GM23338 (cell line): ENCODE measurements at regions not wholly inside any gene's neighbourhood (a gene's known extent, or its start where the extent isn't known, plus 50 kb on each side); places are given as distances from the start of the nearest gene placed in this dataset.
A peak's percentile ranks its signal among the peaks of the same experiment; 100 is the strongest.

Experiments
- ATAC-seq: fragments of 200-7000 bp; cut with Tn5 transposase; 3 replicates; pipeline ENCODE4 v1.9.1; 2020
- DNase-seq: peaks from one replicate; pipeline ENCODE4 v3.0.0-alpha.2; 2015; ENCODE audit warnings: low spot score
- H2AFZ ChIP-seq: fragments of 200-600 bp; sonication (generic); 2 replicates; pipeline ENCODE4 v1.8.0; 2016; ENCODE audit warnings: antibody characterized with exemption, mild to moderate bottlenecking, moderate library complexity
- H3F3A ChIP-seq: fragments of 200-600 bp; sonication (generic); replicated peaks from 2 replicates; pipeline ENCODE4 v1.8.0; 2017; ENCODE audit warnings: antibody characterized with exemption, mixed run types, low read depth
- H3K27ac ChIP-seq: fragments of 200-600 bp; sonication (generic); 2 replicates; pipeline ENCODE4 v1.6.1; 2016; ENCODE audit warnings: low read depth
- H3K27me3 ChIP-seq: fragments of 200-600 bp; sonication (generic); 2 replicates; pipeline ENCODE4 v1.8.0; 2016; ENCODE audit warnings: mild to moderate bottlenecking, mixed run types, moderate library complexity; ENCODE audit not compliant: insufficient read depth
- H3K36me3 ChIP-seq: fragments of 200-600 bp; sonication (generic); 2 replicates; pipeline ENCODE4 v1.8.0; 2016; ENCODE audit warnings: mild to moderate bottlenecking; ENCODE audit not compliant: insufficient read depth
- H3K4me1 ChIP-seq: fragments of 200-600 bp; sonication (generic); 2 replicates; pipeline ENCODE4 v1.8.0; 2016; ENCODE audit warnings: mild to moderate bottlenecking, moderate library complexity; ENCODE audit not compliant: insufficient read depth
- H3K4me2 ChIP-seq: fragments of 200-600 bp; sonication (generic); 2 replicates; pipeline ENCODE4 v1.7.1; 2017; ENCODE audit warnings: mixed run types
- H3K4me3 ChIP-seq: fragments of 200-600 bp; sonication (generic); 2 replicates; pipeline ENCODE4 v1.6.1; 2016; ENCODE audit warnings: mixed run types
- H3K79me2 ChIP-seq: fragments of 200-600 bp; sonication (generic); replicated peaks from 2 replicates; pipeline ENCODE4 v1.8.0; 2017; ENCODE audit warnings: mild to moderate bottlenecking; ENCODE audit not compliant: insufficient read depth
- H3K9me2 ChIP-seq: fragments of 200-600 bp; sonication (generic); 2 replicates; pipeline ENCODE4 v1.8.0; 2017; ENCODE audit not compliant: insufficient read depth
- H4K20me1 ChIP-seq: fragments of 200-600 bp; sonication (generic); replicated peaks from 2 replicates; pipeline ENCODE4 v1.8.0; 2017; ENCODE audit warnings: mild to moderate bottlenecking; ENCODE audit not compliant: insufficient read depth
- H3K27ac Mint-ChIP-seq: 2 replicates; pipeline ENCODE4 v1.8.0; 2020; ENCODE audit warnings: inconsistent platforms, mild to moderate bottlenecking, moderate library complexity, mixed read lengths
- H3K27me3 Mint-ChIP-seq: 3 replicates; pipeline ENCODE4 v1.8.0; 2022; ENCODE audit warnings: low read depth, mild to moderate bottlenecking, moderate library complexity, mixed read lengths, inconsistent platforms; ENCODE audit not compliant: insufficient read depth, poor library complexity
- H3K36me3 Mint-ChIP-seq: 3 replicates; pipeline ENCODE4 v1.8.0; 2021; ENCODE audit warnings: low read depth, mild to moderate bottlenecking, inconsistent platforms, moderate library complexity, mixed read lengths
- H3K4me1 Mint-ChIP-seq: 3 replicates; pipeline ENCODE4 v1.8.0; 2020; ENCODE audit warnings: mild to moderate bottlenecking, inconsistent platforms, mixed read lengths
- H3K4me3 Mint-ChIP-seq: 3 replicates; pipeline ENCODE4 v1.8.0; 2021; ENCODE audit warnings: moderate library complexity, mild to moderate bottlenecking, inconsistent platforms, mixed read lengths
- H3K9me3 Mint-ChIP-seq: 3 replicates; pipeline ENCODE4 v1.8.0; 2020; ENCODE audit warnings: moderate library complexity, mild to moderate bottlenecking, inconsistent platforms, mixed read lengths
- CREB1 ChIP-seq: fragments of 250-450 bp; sonication (Bioruptor Pico); IDR thresholded peaks from 2 replicates; pipeline ENCODE4 v1.5.0; 2020; ENCODE audit warnings: low read depth, mild to moderate bottlenecking, moderate library complexity
- ETS1 ChIP-seq: IDR thresholded peaks from 2 replicates; pipeline ENCODE4 v1.6.1; 2016; ENCODE audit warnings: antibody characterized with exemption
- EZH2 ChIP-seq: fragments of 200-600 bp; sonication (generic); IDR thresholded peaks from one replicate; pipeline ENCODE4 v1.8.0; 2017; ENCODE audit warnings: antibody characterized with exemption, mild to moderate bottlenecking, low read depth; ENCODE audit not compliant: unreplicated experiment
- POLR2AphosphoS5 ChIP-seq: IDR thresholded peaks from 2 replicates; pipeline ENCODE4 v1.6.1; 2016; ENCODE audit warnings: antibody characterized with exemption, low read depth
- REST ChIP-seq: IDR thresholded peaks from one replicate; pipeline ENCODE4 v1.6.1; 2018; ENCODE audit warnings: antibody characterized with exemption; ENCODE audit not compliant: unreplicated experiment
- ZNF331 ChIP-seq: fragments of 250-450 bp; sonication (Bioruptor Pico); IDR thresholded peaks from 2 replicates; pipeline ENCODE4 v1.5.0; 2020; ENCODE audit warnings: low read depth, mild to moderate bottlenecking, moderate library complexity

GRCh38 chr4:152166567-152166966 lies 369.3 kb downstream of the FBXW7 start (continued):
- TF ChIP-seq ETS1 (no peak), CREB1 (CRISPR knock-in tag) (peak; percentile 84), REST (peak; percentile 90), POLR2AphosphoS5 (no peak)

GRCh38 chr4:152165846-152166245 lies 370.0 kb downstream of the FBXW7 start:
- no peaks in the 10 kb centered on the region for H3F3A ChIP-seq
- H3K79me2 ChIP-seq, result no peaks in the 10 kb centered on the region
- H4K20me1 ChIP-seq, result no peaks in the 10 kb centered on the region
- H3K4me2 ChIP-seq, result peak overlapping the region; percentile 30; the same call in 1 of the 2 replicates
- H2AFZ ChIP-seq, result no peak overlapping the region
- DNase-seq, result no peak
- H3K9me2 ChIP-seq, result no peaks in the 10 kb centered on the region
- no peak for ATAC-seq
- no peaks in the 10 kb centered on the region for H3K27me3 ChIP-seq
- TF ChIP-seq POLR2AphosphoS5, result no peak
- TF ChIP-seq ZNF331 (CRISPR knock-in tag), result no peak
- no peak for TF ChIP-seq REST
- no peak for TF ChIP-seq ETS1
- TF ChIP-seq EZH2, result no peak
- TF ChIP-seq CREB1 (CRISPR knock-in tag), result no peak
- peak overlapping the region; percentile 28; the same call in 1 of the 2 replicates for H3K27ac ChIP-seq
- no peak overlapping the region for H3K4me3 Mint-ChIP-seq
- H3K4me1 Mint-ChIP-seq, result peaks cover 51% of the 10 kb centered on the region
- H3K4me3 ChIP-seq, result no peak overlapping the region
- peaks cover 5% of the 10 kb centered on the region for H3K27me3 Mint-ChIP-seq
- H3K36me3 ChIP-seq, result no peaks in the 10 kb centered on the region
- H3K36me3 Mint-ChIP-seq, result no peaks in the 10 kb centered on the region
- H3K27ac Mint-ChIP-seq, result peak overlapping the region; percentile 25
- H3K4me1 ChIP-seq, result peaks cover 32% of the 10 kb centered on the region
- H3K9me3 Mint-ChIP-seq, result no peaks in the 10 kb centered on the region
